Astrocyte (in vitro differentiated cells and primary cell): ENCODE measurements at regions not wholly inside any gene's neighbourhood (a gene's known extent, or its start where the extent isn't known, plus 50 kb on each side); places are given as distances from the start of the nearest gene placed in this dataset.
A peak's percentile ranks its signal among the peaks of the same experiment; 100 is the strongest.
"Not testable (repeated sequence)": the region's sequence is repeated elsewhere in the genome, so short reads cannot be mapped to it uniquely, and the experiment has no call there.

Experiments
- DNase-seq: peaks from one replicate; pipeline ENCODE4 v3.0.0-alpha.2; 2010; ENCODE audit warnings: low read depth
- FAIRE-seq: peaks from 2 replicates; lab custom pipeline; 2011; peaks lifted over from hg19 to GRCh38; lab: Jason Lieb, UNC
- H2AFZ ChIP-seq: 2 replicates; pipeline ENCODE4 v1.6.0; 2012; ENCODE audit warnings: low read depth, low read length, inconsistent platforms
- H3K27ac ChIP-seq: 2 replicates; pipeline ENCODE4 v1.5.1; 2011; ENCODE audit warnings: low read depth, low read length, inconsistent platforms
- H3K27me3 ChIP-seq: 2 replicates; pipeline ENCODE4 v1.6.0; 2011; ENCODE audit warnings: low read length, inconsistent platforms; ENCODE audit not compliant: insufficient read depth
- H3K36me3 ChIP-seq: 2 replicates; pipeline ENCODE4 v1.5.1; 2011; ENCODE audit warnings: low read length, inconsistent platforms; ENCODE audit not compliant: insufficient read depth
- H3K4me1 ChIP-seq: 2 replicates; pipeline ENCODE4 v1.5.1; 2011; ENCODE audit warnings: low read length, inconsistent platforms; ENCODE audit not compliant: insufficient read depth
- H3K4me2 ChIP-seq: 2 replicates; pipeline ENCODE4 v1.6.0; 2012; ENCODE audit warnings: low read length, inconsistent platforms
- H3K4me3 ChIP-seq: 2 replicates; pipeline ENCODE4 v1.5.1; 2011; ENCODE audit warnings: low read depth, mild to moderate bottlenecking, low read length, inconsistent platforms; ENCODE audit not compliant: insufficient read depth
- H3K79me2 ChIP-seq: 2 replicates; pipeline ENCODE4 v1.6.0; 2012; ENCODE audit warnings: mild to moderate bottlenecking, low read length, inconsistent platforms; ENCODE audit not compliant: insufficient read depth
- H3K9ac ChIP-seq: 2 replicates; pipeline ENCODE4 v1.6.0; 2012; ENCODE audit warnings: mild to moderate bottlenecking, low read length, inconsistent platforms
- H3K9me3 ChIP-seq: 2 replicates; pipeline ENCODE4 v1.5.1; 2012; ENCODE audit warnings: low read depth, mild to moderate bottlenecking, low read length, inconsistent platforms; ENCODE audit not compliant: insufficient read depth
- H4K20me1 ChIP-seq: 2 replicates; pipeline ENCODE4 v1.6.0; 2012; ENCODE audit warnings: low read length, inconsistent platforms; ENCODE audit not compliant: insufficient read depth
- H3K27ac Mint-ChIP-seq: one replicate; pipeline ENCODE4 v1.8.0; 2021; ENCODE audit warnings: mild to moderate bottlenecking, mixed read lengths; ENCODE audit not compliant: unreplicated experiment
- H3K27me3 Mint-ChIP-seq: one replicate; pipeline ENCODE4 v1.8.0; 2021; ENCODE audit warnings: low read depth, mixed read lengths; ENCODE audit not compliant: unreplicated experiment
- H3K36me3 Mint-ChIP-seq: one replicate; pipeline ENCODE4 v1.8.0; 2021; ENCODE audit warnings: low read depth, mixed read lengths; ENCODE audit not compliant: unreplicated experiment
- H3K4me1 Mint-ChIP-seq: one replicate; pipeline ENCODE4 v1.8.0; 2021; ENCODE audit warnings: low read depth, mixed read lengths; ENCODE audit not compliant: unreplicated experiment
- H3K4me3 Mint-ChIP-seq: one replicate; pipeline ENCODE4 v1.8.0; 2021; ENCODE audit warnings: mild to moderate bottlenecking, moderate library complexity, mixed read lengths; ENCODE audit not compliant: unreplicated experiment
- H3K9me3 Mint-ChIP-seq: one replicate; pipeline ENCODE4 v1.8.0; 2021; ENCODE audit warnings: mild to moderate bottlenecking, mixed read lengths; ENCODE audit not compliant: unreplicated experiment
- EZH2 ChIP-seq: IDR thresholded peaks from 2 replicates; pipeline ENCODE4 v1.6.1; 2012; ENCODE audit warnings: mild to moderate bottlenecking, low read length, inconsistent platforms; ENCODE audit not compliant: insufficient read depth
- TF ChIP-seq, protein P1 (sequence below): IDR thresholded peaks from 2 replicates; pipeline ENCODE4 v1.5.1; 2011; ENCODE audit warnings: low read depth, mild to moderate bottlenecking, inconsistent platforms, low read length, moderate library complexity; ENCODE audit not compliant: insufficient read depth

GRCh38 chr7:13817230-13817629 lies 172.2 kb downstream of the ETV1 start:
- H3K27me3 ChIP-seq, FAIRE-seq, H3K9me3 ChIP-seq, H4K20me1 ChIP-seq, H2AFZ ChIP-seq, H3K4me1 ChIP-seq, H3K4me3 ChIP-seq, H3K4me3 Mint-ChIP-seq, H3K36me3 ChIP-seq, DNase-seq, H3K27ac ChIP-seq, H3K4me2 ChIP-seq, H3K9me3 Mint-ChIP-seq, H3K27me3 Mint-ChIP-seq, H3K4me1 Mint-ChIP-seq, H3K79me2 ChIP-seq, H3K9ac ChIP-seq, H3K27ac Mint-ChIP-seq, H3K36me3 Mint-ChIP-seq: not testable (repeated sequence)

DNA sequence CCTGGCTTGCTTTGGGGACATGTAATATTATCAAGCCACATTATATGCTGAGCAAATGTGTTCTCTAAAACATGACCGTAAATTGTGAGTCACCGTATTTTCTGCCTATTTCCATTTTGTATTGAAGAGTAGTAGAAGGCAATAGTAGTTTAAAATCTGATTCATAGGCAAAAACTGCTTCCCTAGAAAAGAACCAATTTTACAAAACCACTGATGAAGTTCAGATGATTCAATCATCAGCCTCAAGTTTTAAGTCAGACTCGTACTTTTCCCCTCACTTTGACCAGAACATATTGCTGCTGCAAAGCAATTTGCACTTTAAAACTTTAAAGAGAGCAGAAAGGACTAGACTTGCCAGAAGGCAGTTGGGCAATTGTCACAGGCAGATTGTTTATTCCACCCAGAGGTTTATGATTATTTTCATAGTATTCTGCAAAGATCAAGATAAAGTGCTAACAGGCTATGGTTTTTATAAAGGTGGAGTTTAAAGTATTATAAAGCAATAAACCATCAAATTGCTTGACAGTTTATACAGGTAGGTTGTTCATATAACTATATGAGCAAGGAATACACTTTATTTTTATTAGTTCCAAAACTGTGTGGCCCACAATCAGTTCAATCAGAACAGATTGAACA lies 168.2 kb downstream of the ETV1 start:
- H4K20me1 ChIP-seq: no peaks in the 10 kb centered on the region
- TF ChIP-seq, protein P1, sequence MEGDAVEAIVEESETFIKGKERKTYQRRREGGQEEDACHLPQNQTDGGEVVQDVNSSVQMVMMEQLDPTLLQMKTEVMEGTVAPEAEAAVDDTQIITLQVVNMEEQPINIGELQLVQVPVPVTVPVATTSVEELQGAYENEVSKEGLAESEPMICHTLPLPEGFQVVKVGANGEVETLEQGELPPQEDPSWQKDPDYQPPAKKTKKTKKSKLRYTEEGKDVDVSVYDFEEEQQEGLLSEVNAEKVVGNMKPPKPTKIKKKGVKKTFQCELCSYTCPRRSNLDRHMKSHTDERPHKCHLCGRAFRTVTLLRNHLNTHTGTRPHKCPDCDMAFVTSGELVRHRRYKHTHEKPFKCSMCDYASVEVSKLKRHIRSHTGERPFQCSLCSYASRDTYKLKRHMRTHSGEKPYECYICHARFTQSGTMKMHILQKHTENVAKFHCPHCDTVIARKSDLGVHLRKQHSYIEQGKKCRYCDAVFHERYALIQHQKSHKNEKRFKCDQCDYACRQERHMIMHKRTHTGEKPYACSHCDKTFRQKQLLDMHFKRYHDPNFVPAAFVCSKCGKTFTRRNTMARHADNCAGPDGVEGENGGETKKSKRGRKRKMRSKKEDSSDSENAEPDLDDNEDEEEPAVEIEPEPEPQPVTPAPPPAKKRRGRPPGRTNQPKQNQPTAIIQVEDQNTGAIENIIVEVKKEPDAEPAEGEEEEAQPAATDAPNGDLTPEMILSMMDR: no peak
- TF ChIP-seq EZH2: no peak
- no peak overlapping the region for H3K4me2 ChIP-seq
- Mint-ChIP-seq H3K9me3 (peaks cover 2% of the 10 kb centered on the region), H3K4me1 (no peaks in the 10 kb centered on the region), H3K27me3 (no peaks in the 10 kb centered on the region), H3K36me3 (no peaks in the 10 kb centered on the region), H3K4me3 (no peak overlapping the region), H3K27ac (no peak overlapping the region)
- H3K27ac ChIP-seq: no peak overlapping the region
- H3K9me3 ChIP-seq: no peaks in the 10 kb centered on the region
- DNase-seq (peak; percentile 67), FAIRE-seq (no peak)
- no peaks in the 10 kb centered on the region for H3K79me2 ChIP-seq
- no peaks in the 10 kb centered on the region for H3K27me3 ChIP-seq
- H3K9ac ChIP-seq: no peak overlapping the region
- H2AFZ ChIP-seq: no peak overlapping the region
- no peaks in the 10 kb centered on the region for H3K36me3 ChIP-seq
- no peaks in the 10 kb centered on the region for H3K4me1 ChIP-seq
- H3K4me3 ChIP-seq: no peak overlapping the region

- Histone ChIP-seq H3K4me1 (no peaks in the 10 kb centered on the region), H4K20me1 (no peaks in the 10 kb centered on the region), H3K4me2 (no peak overlapping the region), H3K79me2 (no peaks in the 10 kb centered on the region), H3K9ac (no peak overlapping the region), H3K36me3 (no peaks in the 10 kb centered on the region), H3K9me3 (no peaks in the 10 kb centered on the region), H2AFZ (no peak overlapping the region), H3K27me3 (no peaks in the 10 kb centered on the region), H3K4me3 (no peak overlapping the region), H3K27ac (no peak overlapping the region)
- TF ChIP-seq, protein P1: no peak
- no peak for TF ChIP-seq EZH2
- DNase-seq: peak; percentile 61
- no peaks in the 10 kb centered on the region for H3K36me3 Mint-ChIP-seq
- H3K4me3 Mint-ChIP-seq: no peak overlapping the region
- H3K27ac Mint-ChIP-seq: no peak overlapping the region
- FAIRE-seq: no peak
- H3K27me3 Mint-ChIP-seq: no peaks in the 10 kb centered on the region
- no peaks in the 10 kb centered on the region for H3K9me3 Mint-ChIP-seq
- no peaks in the 10 kb centered on the region for H3K4me1 Mint-ChIP-seq
Measured at GRCh38 chr7:13822678-13823077, 166.8 kb downstream of the ETV1 start.
